Spinal cord (tissue), 9 donors: ENCODE measurements at regions not wholly inside any gene's neighbourhood (a gene's known extent, or its start where the extent isn't known, plus 50 kb on each side); places are given as distances from the start of the nearest gene placed in this dataset.
"Not testable (repeated sequence)": the region's sequence is repeated elsewhere in the genome, so short reads cannot be mapped to it uniquely, and the experiment has no call there.

Experiments
- DNase-seq, 6 donors: peaks; one replicate each; pipeline versions ENCODE4 v3.0.0 to v3.0.0-alpha.2; 2013 to 2015; ENCODE audit warnings: low spot score in 6 of 6, low read depth in 4 of 6
- H3K27ac ChIP-seq: one replicate; pipeline ENCODE4 v1.5.1; 2013; ENCODE audit warnings: low read depth, low read length, control low read depth
- H3K27me3 ChIP-seq: one replicate; pipeline ENCODE4 v1.6.1; 2013; ENCODE audit warnings: low read length; ENCODE audit not compliant: control insufficient read depth, insufficient read depth
- H3K36me3 ChIP-seq: one replicate; pipeline ENCODE4 v1.6.1; 2013; ENCODE audit warnings: low read length; ENCODE audit not compliant: control insufficient read depth, insufficient read depth
- H3K4me1 ChIP-seq: one replicate; pipeline ENCODE4 v1.6.1; 2013; ENCODE audit warnings: low read length; ENCODE audit not compliant: control insufficient read depth, insufficient read depth
- H3K4me3 ChIP-seq: one replicate; pipeline ENCODE4 v1.5.1; 2013; ENCODE audit warnings: low read depth, low read length, control low read depth
- H3K9me3 ChIP-seq: one replicate; pipeline ENCODE4 v1.6.1; 2013; ENCODE audit warnings: low read length; ENCODE audit not compliant: control insufficient read depth, insufficient read depth
- WGBS: methylation state at CpG from one replicate; pipeline ENCODE4 v1.1.5; 2013; ENCODE audit warnings: missing lambda C conversion rate; ENCODE audit not compliant: insufficient coverage; 5-methylcytosine and 5-hydroxymethylcytosine counted together
- donor health status: healthy.

DNA sequence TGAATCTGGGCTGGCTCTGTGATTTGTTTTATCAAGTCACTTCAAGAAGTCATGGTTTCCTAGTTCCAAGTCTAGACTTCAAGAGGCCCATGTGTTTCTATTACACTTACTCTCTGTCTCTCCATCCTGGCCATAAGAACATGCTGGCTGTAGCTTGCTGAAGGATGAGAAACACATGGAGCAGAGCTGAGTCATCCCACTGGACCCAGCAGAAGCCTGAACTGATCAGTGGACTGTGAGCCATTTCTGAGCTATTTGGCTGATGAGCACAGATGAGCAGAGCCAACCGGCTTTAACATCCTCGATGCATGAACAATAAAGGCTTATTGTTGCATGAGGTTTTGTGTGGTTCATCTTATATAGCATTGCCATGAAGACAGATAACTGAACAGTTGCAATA lies 290.6 kb upstream of the BOD1L1 start:
- peaks cover 3% of the 10 kb centered on the region for H3K4me1 ChIP-seq
- no peak overlapping the region for H3K4me3 ChIP-seq
- H3K36me3 ChIP-seq: no peaks in the 10 kb centered on the region
- no CpG with 5 or more reads among the region's 2 CpGs for WGBS
- H3K9me3 ChIP-seq: no peaks in the 10 kb centered on the region
- no peak overlapping the region for H3K27ac ChIP-seq
- peak in 1 of 6 donors; percentile 71 for DNase-seq
- H3K27me3 ChIP-seq: no peaks in the 10 kb centered on the region

DNA sequence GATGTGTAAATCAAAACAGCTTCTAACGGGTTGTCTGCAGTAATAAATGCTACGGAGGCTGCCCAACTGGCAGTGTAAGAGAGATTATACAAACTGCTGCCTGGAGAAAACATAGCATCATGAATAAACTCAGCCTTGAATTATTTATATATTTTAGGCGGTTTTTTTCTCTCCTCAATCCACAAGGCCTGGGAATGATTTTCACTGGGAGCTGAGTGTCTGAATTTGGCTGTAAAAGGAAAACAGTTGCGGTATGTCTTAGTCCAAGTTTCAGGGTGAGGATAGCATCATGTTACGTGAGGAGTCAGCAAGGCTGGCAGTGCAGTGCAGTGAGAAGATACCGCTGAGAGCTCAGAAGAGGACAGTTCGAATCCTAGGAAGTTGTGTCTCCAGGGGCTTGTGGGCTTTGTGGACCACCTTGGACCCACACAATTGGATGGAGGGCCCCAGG lies 291.5 kb upstream of the BOD1L1 start:
- no peaks in the 10 kb centered on the region for H3K36me3 ChIP-seq
- no peaks in the 10 kb centered on the region for H3K27me3 ChIP-seq
- DNase-seq: peak in 2 of 6 donors; percentile 89 to 90
- H3K4me3 ChIP-seq: no peak overlapping the region
- no peak overlapping the region for H3K27ac ChIP-seq
- H3K9me3 ChIP-seq: no peaks in the 10 kb centered on the region
- 82% methylated on average over 4 of the region's 7 CpGs for WGBS
- H3K4me1 ChIP-seq: peaks cover 3% of the 10 kb centered on the region

DNA sequence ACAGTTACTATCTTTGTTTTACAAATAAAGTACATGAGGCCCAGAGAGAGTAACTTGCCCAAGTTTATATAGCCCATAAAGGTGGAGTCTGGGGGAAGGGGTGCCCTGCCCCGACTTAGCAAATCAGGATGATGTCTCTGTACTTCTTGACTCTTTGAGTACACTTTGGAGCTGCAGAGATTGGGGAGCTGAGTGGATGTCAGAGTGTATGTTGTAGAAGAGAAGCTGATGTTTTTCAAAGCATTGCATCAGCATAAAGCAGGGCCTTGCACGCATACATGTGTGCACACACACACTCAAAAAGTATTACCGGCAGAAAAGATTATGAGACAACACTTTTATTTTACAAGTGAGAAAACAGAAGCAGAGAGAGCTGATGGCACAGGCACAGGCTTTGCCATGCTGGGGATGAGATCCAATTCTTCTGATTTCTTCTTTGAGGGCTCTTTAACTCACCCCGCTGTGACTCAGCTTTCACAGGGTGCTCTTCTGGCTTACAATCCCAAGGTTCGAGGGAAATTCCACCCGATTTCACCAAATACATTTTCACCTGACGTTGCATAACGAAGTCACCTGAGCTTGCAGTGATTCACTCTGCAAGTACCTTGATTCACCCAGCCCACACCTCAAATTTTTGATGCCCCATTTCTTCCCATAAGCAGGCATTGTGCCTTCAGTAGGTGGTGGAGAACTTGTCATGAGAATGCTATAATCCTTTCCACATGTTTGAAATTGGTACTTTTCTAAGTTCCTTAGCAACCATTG lies 292.8 kb upstream of the BOD1L1 start:
- 89% methylated on average over 4 of the region's 8 CpGs for WGBS
- H3K9me3 ChIP-seq: no peaks in the 10 kb centered on the region
- H3K4me1 ChIP-seq: peaks cover 3% of the 10 kb centered on the region
- H3K27me3 ChIP-seq: no peaks in the 10 kb centered on the region
- H3K36me3 ChIP-seq: no peaks in the 10 kb centered on the region
- no peak overlapping the region for H3K27ac ChIP-seq
- no peak for DNase-seq
- no peak overlapping the region for H3K4me3 ChIP-seq

DNA sequence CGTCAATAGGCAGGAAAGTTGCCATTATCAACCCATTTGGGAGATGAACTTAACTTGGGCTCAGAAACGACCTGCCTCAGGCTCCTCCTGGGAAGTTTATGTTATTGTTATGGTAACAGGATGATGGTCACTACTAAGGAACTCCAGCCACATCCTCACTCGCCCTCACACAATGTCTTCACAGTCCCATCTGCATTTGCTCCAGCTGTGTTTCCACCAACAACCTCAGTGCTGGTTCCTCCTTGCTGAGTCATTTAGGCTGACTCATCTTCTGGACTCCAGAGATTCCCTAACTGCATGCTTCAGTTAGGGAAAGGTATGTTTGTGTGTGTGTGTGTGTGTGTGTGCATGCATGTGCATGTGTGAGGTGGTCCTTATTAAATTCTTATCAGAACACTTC lies 293.4 kb upstream of the BOD1L1 start:
- no peak overlapping the region for H3K27ac ChIP-seq
- WGBS: 100% methylated on average over 1 of the region's 3 CpGs
- DNase-seq: no peak

GRCh38 chr4:13921805-13922204 lies 294.3 kb upstream of the BOD1L1 start:
- Histone ChIP-seq H3K36me3 (no peaks in the 10 kb centered on the region), H3K27ac (no peak overlapping the region), H3K4me3 (no peak overlapping the region), H3K27me3 (no peaks in the 10 kb centered on the region), H3K9me3 (no peaks in the 10 kb centered on the region), H3K4me1 (peaks cover 3% of the 10 kb centered on the region)
- WGBS: 100% methylated on average over 1 of the region's 1 CpG
- no peak for DNase-seq

More for the DNA sequence above, 293.4 kb upstream of the BOD1L1 start:
- Histone ChIP-seq H3K4me3 (no peak overlapping the region), H3K36me3 (no peaks in the 10 kb centered on the region), H3K9me3 (no peaks in the 10 kb centered on the region), H3K27me3 (no peaks in the 10 kb centered on the region), H3K4me1 (peaks cover 3% of the 10 kb centered on the region)

DNA sequence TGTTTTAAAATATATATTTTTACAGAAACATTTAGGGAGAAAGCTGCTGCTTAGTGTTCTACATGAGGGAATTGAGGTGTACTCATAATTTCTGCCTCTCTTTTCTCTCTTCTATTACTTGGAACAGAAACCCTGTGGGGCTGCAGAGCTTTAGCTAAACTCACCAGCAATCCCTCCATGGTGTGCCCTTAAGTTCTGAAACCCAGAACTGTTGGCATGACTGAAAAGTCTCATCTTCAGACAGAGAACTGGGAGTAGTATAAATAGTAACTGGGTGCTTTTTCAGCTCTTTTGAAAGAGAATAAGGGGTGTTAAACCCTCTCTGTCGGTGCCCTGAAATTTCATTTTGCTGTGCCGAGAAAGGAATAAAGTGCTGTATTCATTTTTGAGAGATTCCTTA lies 294.9 kb upstream of the BOD1L1 start:
- Histone ChIP-seq H3K4me3 (no peak overlapping the region), H3K27ac (no peak overlapping the region), H3K9me3 (no peaks in the 10 kb centered on the region), H3K27me3 (no peaks in the 10 kb centered on the region), H3K36me3 (no peaks in the 10 kb centered on the region), H3K4me1 (peaks cover 3% of the 10 kb centered on the region)
- 100% methylated on average over 1 of the region's 2 CpGs for WGBS
- DNase-seq: no peak

DNA sequence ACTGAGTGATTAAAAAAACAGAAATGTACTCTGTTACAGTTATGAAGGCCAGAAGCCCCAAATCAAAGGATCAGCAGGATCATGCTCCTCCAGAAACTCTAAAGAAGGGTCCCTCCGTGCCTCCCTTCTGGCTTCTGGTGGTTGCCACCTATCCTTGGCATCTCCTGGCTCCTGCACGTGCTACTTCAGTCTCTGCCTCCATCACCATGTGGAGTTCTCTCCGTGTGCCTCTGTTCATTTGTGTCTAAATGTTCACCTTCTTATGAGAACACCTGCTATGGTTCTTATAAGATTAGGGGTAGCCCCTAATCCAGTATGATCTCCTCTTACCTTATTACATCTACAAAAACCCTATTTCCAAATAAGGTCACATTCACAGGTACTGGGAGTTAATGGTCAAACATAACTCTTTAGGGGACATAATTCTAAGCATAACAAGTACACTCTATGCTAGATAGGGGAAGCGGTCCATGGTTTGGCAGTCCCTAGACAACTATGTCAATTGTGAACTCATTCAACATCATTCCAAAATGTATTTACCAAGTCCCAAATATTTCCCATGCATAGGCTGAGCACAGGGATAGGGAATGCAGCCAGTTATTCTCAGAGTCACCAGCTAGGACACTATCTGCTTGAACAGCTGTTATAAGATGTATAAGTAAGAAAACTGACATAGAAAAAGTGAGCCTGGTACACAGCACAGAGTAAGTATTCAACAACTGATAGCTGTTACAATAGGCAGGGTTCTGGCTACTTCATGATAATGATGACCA lies 295.5 kb upstream of the BOD1L1 start:
- H3K36me3 ChIP-seq: no peaks in the 10 kb centered on the region
- no peak for DNase-seq
- 43% methylated on average over 2 of the region's 4 CpGs for WGBS
- H3K9me3 ChIP-seq: no peaks in the 10 kb centered on the region
- no peaks in the 10 kb centered on the region for H3K27me3 ChIP-seq
- H3K4me1 ChIP-seq: peaks cover 3% of the 10 kb centered on the region
- no peak overlapping the region for H3K27ac ChIP-seq
- no peak overlapping the region for H3K4me3 ChIP-seq

- H3K4me3 ChIP-seq, H3K27ac ChIP-seq, H3K27me3 ChIP-seq, H3K36me3 ChIP-seq, H3K9me3 ChIP-seq, H3K4me1 ChIP-seq, DNase-seq: not testable (repeated sequence)
- no CpG with 5 or more reads among the region's 1 CpG for WGBS
These were observed 297.4 kb upstream of the BOD1L1 start for GRCh38 chr4:13924900-13925299.

DNA sequence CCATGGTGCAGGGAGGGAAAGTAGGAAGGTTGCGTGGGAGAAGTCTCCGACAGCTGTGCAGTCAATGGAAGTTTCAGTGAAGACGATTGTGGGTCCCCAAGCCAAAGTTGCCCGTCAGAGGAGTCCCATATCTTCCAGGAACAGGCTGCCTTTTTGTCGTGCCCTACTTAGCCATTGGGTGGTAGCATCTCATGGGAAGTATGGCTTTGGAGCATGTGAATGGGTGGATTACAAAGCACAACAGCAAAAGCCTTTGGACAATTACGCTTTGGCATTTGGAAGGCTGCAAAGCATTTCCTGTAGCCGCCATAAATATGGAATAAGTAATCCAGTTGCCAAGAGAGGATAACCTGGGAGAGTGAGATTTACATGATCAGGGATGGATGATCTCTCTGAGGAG lies 300.7 kb upstream of the BOD1L1 start:
- WGBS: 94% methylated on average over 7 of the region's 7 CpGs

GRCh38 chr4:13930155-13930554 lies 302.6 kb upstream of the BOD1L1 start:
- no peaks in the 10 kb centered on the region for H3K36me3 ChIP-seq
- no peak overlapping the region for H3K27ac ChIP-seq
- no peak overlapping the region for H3K4me3 ChIP-seq
- H3K4me1 ChIP-seq: no peaks in the 10 kb centered on the region
- 87% methylated on average over 4 of the region's 4 CpGs for WGBS
- H3K9me3 ChIP-seq: no peaks in the 10 kb centered on the region
- DNase-seq: no peak
- H3K27me3 ChIP-seq: no peaks in the 10 kb centered on the region

More for the DNA sequence above, 300.7 kb upstream of the BOD1L1 start:
- H3K4me1 ChIP-seq: no peaks in the 10 kb centered on the region
- no peaks in the 10 kb centered on the region for H3K9me3 ChIP-seq
- no peak overlapping the region for H3K4me3 ChIP-seq
- no peak overlapping the region for H3K27ac ChIP-seq
- no peaks in the 10 kb centered on the region for H3K27me3 ChIP-seq
- no peak for DNase-seq
- no peaks in the 10 kb centered on the region for H3K36me3 ChIP-seq
